ENCODE measurements at regions not wholly inside any gene's neighbourhood (a gene's known extent, or its start where the extent isn't known, plus 50 kb on each side); places are given as distances from the start of the nearest gene placed in this dataset.

DNA sequence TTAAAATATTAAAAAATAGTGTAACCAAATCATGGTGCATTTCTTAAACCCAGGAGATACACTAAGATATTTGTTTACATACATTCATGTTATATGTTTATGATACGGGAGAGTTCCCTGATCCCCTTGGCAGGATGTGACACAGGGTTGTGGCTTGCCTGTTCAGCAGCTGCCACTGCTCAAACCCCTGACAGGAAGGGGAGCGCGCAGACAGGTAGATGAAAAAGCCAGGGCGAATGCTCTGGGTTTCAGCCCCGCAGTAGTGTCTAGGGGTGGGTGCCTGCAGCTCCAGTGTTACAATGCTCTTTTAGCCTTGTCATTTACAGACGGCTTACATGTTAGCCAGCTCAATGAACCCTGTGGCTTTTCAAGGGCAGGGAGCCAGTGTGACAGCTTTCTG is 1343.8 kb upstream of the IGFBP7 start:
- BruUV-seq (replicated peaks) = no TSS peak
- no peak for ATAC-seq

GRCh38 chr4:58451707-58452106 is 1341.5 kb upstream of the IGFBP7 start:
- CTCF ChIA-PET = no interaction called here
- H3K36me3 ChIP-seq (ENCODE audit: low read depth, low read length) = no peaks in the 10 kb centered on the region
- no peak overlapping the region for H3K4me2 ChIP-seq (ENCODE audit: low read length)
- TF ChIP-seq EZH2phosphoT487 (IDR thresholded peaks at IDR 0.05; ENCODE audit: borderline replicate concordance, low read length) (no peak), EZH2 (IDR thresholded peaks at IDR 0.05; ENCODE audit: low read length, unreplicated experiment) (no peak)
- TF ChIP-seq, protein P1, sequence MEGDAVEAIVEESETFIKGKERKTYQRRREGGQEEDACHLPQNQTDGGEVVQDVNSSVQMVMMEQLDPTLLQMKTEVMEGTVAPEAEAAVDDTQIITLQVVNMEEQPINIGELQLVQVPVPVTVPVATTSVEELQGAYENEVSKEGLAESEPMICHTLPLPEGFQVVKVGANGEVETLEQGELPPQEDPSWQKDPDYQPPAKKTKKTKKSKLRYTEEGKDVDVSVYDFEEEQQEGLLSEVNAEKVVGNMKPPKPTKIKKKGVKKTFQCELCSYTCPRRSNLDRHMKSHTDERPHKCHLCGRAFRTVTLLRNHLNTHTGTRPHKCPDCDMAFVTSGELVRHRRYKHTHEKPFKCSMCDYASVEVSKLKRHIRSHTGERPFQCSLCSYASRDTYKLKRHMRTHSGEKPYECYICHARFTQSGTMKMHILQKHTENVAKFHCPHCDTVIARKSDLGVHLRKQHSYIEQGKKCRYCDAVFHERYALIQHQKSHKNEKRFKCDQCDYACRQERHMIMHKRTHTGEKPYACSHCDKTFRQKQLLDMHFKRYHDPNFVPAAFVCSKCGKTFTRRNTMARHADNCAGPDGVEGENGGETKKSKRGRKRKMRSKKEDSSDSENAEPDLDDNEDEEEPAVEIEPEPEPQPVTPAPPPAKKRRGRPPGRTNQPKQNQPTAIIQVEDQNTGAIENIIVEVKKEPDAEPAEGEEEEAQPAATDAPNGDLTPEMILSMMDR (conservative IDR thresholded peaks at IDR 0.05; ENCODE audit: low read depth, low read length) = no peak
- no peaks in the 10 kb centered on the region for H3K9me2 ChIP-seq (replicated peaks; ENCODE audit: low read length)
- intact Hi-C loops (cut with micrococcal nuclease) = no loop called here
- no peak for ATAC-seq
- POLR2A ChIA-PET (ENCODE audit: unreplicated experiment) = no interaction called here
- H3F3A ChIP-seq (ENCODE audit: low read length, unreplicated experiment) = no peaks in the 10 kb centered on the region
- no peak overlapping the region for H3K9ac ChIP-seq (ENCODE audit: low read length)
- H3K4me1 ChIP-seq (ENCODE audit: insufficient read depth, low read length) = no peaks in the 10 kb centered on the region
- H3K27ac ChIP-seq (ENCODE audit: low read length) = no peak overlapping the region
- H2AFZ ChIP-seq (ENCODE audit: low read length) = no peak overlapping the region
- no peak for DNase-seq
- no peaks in the 10 kb centered on the region for H3K27me3 ChIP-seq (ENCODE audit: low read length)
- H3K79me2 ChIP-seq (ENCODE audit: low read length) = no peaks in the 10 kb centered on the region
- no peak overlapping the region for H3K4me3 ChIP-seq (ENCODE audit: low read length)
- BruUV-seq (replicated peaks) = no TSS peak
- H3K9me3 ChIP-seq (ENCODE audit: low read length) = 0 out of 2 replicates have a peak, but pooled peaks cover 6% of the 10 kb centered on the region
- no peaks in the 10 kb centered on the region for H4K20me1 ChIP-seq (ENCODE audit: low read length)

More for the DNA sequence above, 1343.8 kb upstream of the IGFBP7 start:
- intact Hi-C loops (cut with micrococcal nuclease) = no loop called here
- H3F3A ChIP-seq (ENCODE audit: low read length, unreplicated experiment) = no peaks in the 10 kb centered on the region
- no peaks in the 10 kb centered on the region for H3K9me2 ChIP-seq (replicated peaks; ENCODE audit: low read length)
- H3K79me2 ChIP-seq (ENCODE audit: low read length) = no peaks in the 10 kb centered on the region
- H3K4me2 ChIP-seq (ENCODE audit: low read length) = no peak overlapping the region
- POLR2A ChIA-PET (ENCODE audit: unreplicated experiment) = no interaction called here
- H3K9ac ChIP-seq (ENCODE audit: low read length) = no peak overlapping the region
- no peaks in the 10 kb centered on the region for H4K20me1 ChIP-seq (ENCODE audit: low read length)
- H3K4me1 ChIP-seq (ENCODE audit: insufficient read depth, low read length) = no peaks in the 10 kb centered on the region
- TF ChIP-seq EZH2phosphoT487 (IDR thresholded peaks at IDR 0.05; ENCODE audit: borderline replicate concordance, low read length) = no peak
- TF ChIP-seq EZH2 (IDR thresholded peaks at IDR 0.05; ENCODE audit: low read length, unreplicated experiment) = no peak
- TF ChIP-seq, protein P1 (conservative IDR thresholded peaks at IDR 0.05; ENCODE audit: low read depth, low read length) = no peak
- CTCF ChIA-PET = no interaction called here
- no peak overlapping the region for H3K4me3 ChIP-seq (ENCODE audit: low read length)
- no peak overlapping the region for H3K27ac ChIP-seq (ENCODE audit: low read length)
- no peaks in the 10 kb centered on the region for H3K27me3 ChIP-seq (ENCODE audit: low read length)
- no peak overlapping the region for H2AFZ ChIP-seq (ENCODE audit: low read length)
- 0 out of 2 replicates have a peak, but pooled peaks cover 6% of the 10 kb centered on the region for H3K9me3 ChIP-seq (ENCODE audit: low read length)
- H3K36me3 ChIP-seq (ENCODE audit: low read depth, low read length) = no peaks in the 10 kb centered on the region
- no peak for DNase-seq

GRCh38 chr4:58435871-58436270 is 1325.7 kb upstream of the IGFBP7 start:
- peaks cover 19% of the 10 kb centered on the region; the same call in 1 of the 2 replicates for H3K9me3 ChIP-seq (ENCODE audit: low read length)
- H3K4me1 ChIP-seq (ENCODE audit: insufficient read depth, low read length) = no peaks in the 10 kb centered on the region
- no peak overlapping the region for H3K4me2 ChIP-seq (ENCODE audit: low read length)
- H3K9me2 ChIP-seq (replicated peaks; ENCODE audit: low read length) = no peaks in the 10 kb centered on the region
- DNase-seq (no peak), ATAC-seq (no peak)
- no peak for TF ChIP-seq EZH2 (IDR thresholded peaks at IDR 0.05; ENCODE audit: low read length, unreplicated experiment)
- TF ChIP-seq, protein P1 (conservative IDR thresholded peaks at IDR 0.05; ENCODE audit: low read depth, low read length) = no peak
- no peak for TF ChIP-seq EZH2phosphoT487 (IDR thresholded peaks at IDR 0.05; ENCODE audit: borderline replicate concordance, low read length)
- H3K79me2 ChIP-seq (ENCODE audit: low read length) = no peaks in the 10 kb centered on the region
- no peak overlapping the region for H3K9ac ChIP-seq (ENCODE audit: low read length)
- CTCF ChIA-PET = no interaction called here
- no peaks in the 10 kb centered on the region for H3F3A ChIP-seq (ENCODE audit: low read length, unreplicated experiment)
- intact Hi-C loops (cut with micrococcal nuclease) = loop anchor here (5.0 kb wide), 1 partner anchor 544 kb away; no protein-coding TSS in a partner anchor
- no peak overlapping the region for H3K27ac ChIP-seq (ENCODE audit: low read length)
- POLR2A ChIA-PET (ENCODE audit: unreplicated experiment) = no interaction called here
- H4K20me1 ChIP-seq (ENCODE audit: low read length) = no peaks in the 10 kb centered on the region
- H3K4me3 ChIP-seq (ENCODE audit: low read length) = no peak overlapping the region
- no peaks in the 10 kb centered on the region for H3K36me3 ChIP-seq (ENCODE audit: low read depth, low read length)
- H3K27me3 ChIP-seq (ENCODE audit: low read length) = no peaks in the 10 kb centered on the region
- no TSS peak for BruUV-seq (replicated peaks)
- no peak overlapping the region for H2AFZ ChIP-seq (ENCODE audit: low read length)

All from PC-3 (cell line).